ENCODE measurements at regions not wholly inside any gene's neighbourhood (a gene's known extent, or its start where the extent isn't known, plus 50 kb on each side); places are given as distances from the start of the nearest gene placed in this dataset.

- TF ChIP-seq SUZ12 (IDR thresholded peaks at IDR 0.05; ENCODE audit: extremely low read depth, insufficient read depth, insufficient read length), result no peak
- no peak for TF ChIP-seq ZNF274 (IDR thresholded peaks at IDR 0.05; ENCODE audit: low read depth, low read length)
These were observed 112.2 kb upstream of the SULF2 start for GRCh38 chr20:47897461-47897860.
